Stomach (tissue), 4 donors: ENCODE measurements at regions not wholly inside any gene's neighbourhood (a gene's known extent, or its start where the extent isn't known, plus 50 kb on each side); places are given as distances from the start of the nearest gene placed in this dataset.

Source experiments
- EP300 ChIP-seq: sonication (generic); formaldehyde crosslinking; IDR thresholded peaks from one replicate; pipeline ENCODE4 v1.6.1; 2017; ENCODE audit warnings: antibody characterized with exemption
- POLR2AphosphoS5 ChIP-seq, 3 donors: sonication (generic); formaldehyde crosslinking; IDR thresholded peaks; one replicate each; pipeline ENCODE4 v1.6.1; 2016; ENCODE audit warnings: antibody characterized with exemption in 3 of 3
- TF ChIP-seq, protein P1 (sequence below), 7 experiments: fragments of 450-650 bp in 4 of 7; fragments of 200-600 bp in 3 of 7; sonication (generic) in 3 of 7; IDR thresholded peaks; one replicate each; pipeline ENCODE4 v1.5.1; 2016 to 2019; ENCODE audit warnings: antibody characterized with exemption in 7 of 7, control low read depth in 2 of 7, mild to moderate bottlenecking in 1 of 7

GRCh38 chr7:149616898-149617297 lies 119.3 kb upstream of the ZNF746 start:
- TF ChIP-seq EP300 (no peak), POLR2AphosphoS5 (IDR thresholded peaks at IDR 0.05) (no peak)
- TF ChIP-seq, protein P1, sequence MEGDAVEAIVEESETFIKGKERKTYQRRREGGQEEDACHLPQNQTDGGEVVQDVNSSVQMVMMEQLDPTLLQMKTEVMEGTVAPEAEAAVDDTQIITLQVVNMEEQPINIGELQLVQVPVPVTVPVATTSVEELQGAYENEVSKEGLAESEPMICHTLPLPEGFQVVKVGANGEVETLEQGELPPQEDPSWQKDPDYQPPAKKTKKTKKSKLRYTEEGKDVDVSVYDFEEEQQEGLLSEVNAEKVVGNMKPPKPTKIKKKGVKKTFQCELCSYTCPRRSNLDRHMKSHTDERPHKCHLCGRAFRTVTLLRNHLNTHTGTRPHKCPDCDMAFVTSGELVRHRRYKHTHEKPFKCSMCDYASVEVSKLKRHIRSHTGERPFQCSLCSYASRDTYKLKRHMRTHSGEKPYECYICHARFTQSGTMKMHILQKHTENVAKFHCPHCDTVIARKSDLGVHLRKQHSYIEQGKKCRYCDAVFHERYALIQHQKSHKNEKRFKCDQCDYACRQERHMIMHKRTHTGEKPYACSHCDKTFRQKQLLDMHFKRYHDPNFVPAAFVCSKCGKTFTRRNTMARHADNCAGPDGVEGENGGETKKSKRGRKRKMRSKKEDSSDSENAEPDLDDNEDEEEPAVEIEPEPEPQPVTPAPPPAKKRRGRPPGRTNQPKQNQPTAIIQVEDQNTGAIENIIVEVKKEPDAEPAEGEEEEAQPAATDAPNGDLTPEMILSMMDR (IDR thresholded peaks at IDR 0.05) = no peak
